Cardiac muscle cell (in vitro differentiated cells and primary cell): ENCODE measurements at regions not wholly inside any gene's neighbourhood (a gene's known extent, or its start where the extent isn't known, plus 50 kb on each side); places are given as distances from the start of the nearest gene placed in this dataset.

Experiments
- DNase-seq, 2 donors: peaks; one replicate each; pipeline versions ENCODE4 v3.0.0 to v3.0.0-alpha.2; 2010 to 2017; ENCODE audit warnings: low read depth in 1 of 2, low spot score in 1 of 2
- H3K27ac ChIP-seq: fragments of 200-600 bp; sonication (generic); 2 replicates; pipeline ENCODE4 v1.5.1; 2016
- H3K27me3 ChIP-seq: fragments of 200-600 bp; sonication (generic); 2 replicates; pipeline ENCODE4 v1.6.0; 2016; ENCODE audit warnings: control low read depth
- H3K36me3 ChIP-seq: fragments of 200-600 bp; sonication (generic); 2 replicates; pipeline ENCODE4 v1.5.1; 2016; ENCODE audit warnings: control low read depth
- H3K4me1 ChIP-seq: fragments of 200-600 bp; sonication (generic); 2 replicates; pipeline ENCODE4 v1.8.1; 2017; ENCODE audit warnings: low read depth, mild to moderate bottlenecking, mixed run types
- H3K4me3 ChIP-seq: fragments of 200-600 bp; sonication (generic); 2 replicates; pipeline ENCODE4 v1.5.1; 2016; ENCODE audit warnings: mild to moderate bottlenecking
- H3K9me3 ChIP-seq: fragments of 200-600 bp; sonication (generic); 2 replicates; pipeline ENCODE4 v1.5.1; 2017; ENCODE audit warnings: low read depth, mild to moderate bottlenecking, control low read depth
- TF ChIP-seq, protein P1 (sequence below): IDR thresholded peaks from 2 replicates; pipeline ENCODE4 v1.5.1; 2012; ENCODE audit warnings: low read depth, mild to moderate bottlenecking, low read length

DNA sequence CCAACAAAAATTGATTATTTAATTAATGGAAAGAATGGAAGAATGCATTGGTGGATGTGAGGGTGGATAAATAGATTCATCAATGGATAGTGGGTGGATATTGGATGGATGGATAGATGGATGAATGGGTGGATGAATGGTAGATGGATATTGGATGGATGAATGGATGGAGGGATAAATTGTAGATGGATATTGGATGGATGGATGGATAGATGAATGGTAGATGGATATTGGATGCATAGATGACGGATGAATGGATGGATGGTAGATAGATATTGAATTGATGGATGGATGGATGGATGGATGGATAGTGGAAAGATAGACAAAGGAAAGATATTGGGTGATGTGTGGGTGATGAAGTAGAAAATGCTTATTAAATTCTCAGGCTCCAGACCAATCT is 123.6 kb upstream of the KAZN start:
- H3K36me3 ChIP-seq = no peaks in the 10 kb centered on the region
- no peaks in the 10 kb centered on the region for H3K9me3 ChIP-seq
- no peak overlapping the region for H3K27ac ChIP-seq
- TF ChIP-seq, protein P1, sequence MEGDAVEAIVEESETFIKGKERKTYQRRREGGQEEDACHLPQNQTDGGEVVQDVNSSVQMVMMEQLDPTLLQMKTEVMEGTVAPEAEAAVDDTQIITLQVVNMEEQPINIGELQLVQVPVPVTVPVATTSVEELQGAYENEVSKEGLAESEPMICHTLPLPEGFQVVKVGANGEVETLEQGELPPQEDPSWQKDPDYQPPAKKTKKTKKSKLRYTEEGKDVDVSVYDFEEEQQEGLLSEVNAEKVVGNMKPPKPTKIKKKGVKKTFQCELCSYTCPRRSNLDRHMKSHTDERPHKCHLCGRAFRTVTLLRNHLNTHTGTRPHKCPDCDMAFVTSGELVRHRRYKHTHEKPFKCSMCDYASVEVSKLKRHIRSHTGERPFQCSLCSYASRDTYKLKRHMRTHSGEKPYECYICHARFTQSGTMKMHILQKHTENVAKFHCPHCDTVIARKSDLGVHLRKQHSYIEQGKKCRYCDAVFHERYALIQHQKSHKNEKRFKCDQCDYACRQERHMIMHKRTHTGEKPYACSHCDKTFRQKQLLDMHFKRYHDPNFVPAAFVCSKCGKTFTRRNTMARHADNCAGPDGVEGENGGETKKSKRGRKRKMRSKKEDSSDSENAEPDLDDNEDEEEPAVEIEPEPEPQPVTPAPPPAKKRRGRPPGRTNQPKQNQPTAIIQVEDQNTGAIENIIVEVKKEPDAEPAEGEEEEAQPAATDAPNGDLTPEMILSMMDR = no peak
- H3K4me1 ChIP-seq = no peaks in the 10 kb centered on the region
- H3K27me3 ChIP-seq = no peaks in the 10 kb centered on the region
- no peak overlapping the region for H3K4me3 ChIP-seq
- no peak for DNase-seq

DNA sequence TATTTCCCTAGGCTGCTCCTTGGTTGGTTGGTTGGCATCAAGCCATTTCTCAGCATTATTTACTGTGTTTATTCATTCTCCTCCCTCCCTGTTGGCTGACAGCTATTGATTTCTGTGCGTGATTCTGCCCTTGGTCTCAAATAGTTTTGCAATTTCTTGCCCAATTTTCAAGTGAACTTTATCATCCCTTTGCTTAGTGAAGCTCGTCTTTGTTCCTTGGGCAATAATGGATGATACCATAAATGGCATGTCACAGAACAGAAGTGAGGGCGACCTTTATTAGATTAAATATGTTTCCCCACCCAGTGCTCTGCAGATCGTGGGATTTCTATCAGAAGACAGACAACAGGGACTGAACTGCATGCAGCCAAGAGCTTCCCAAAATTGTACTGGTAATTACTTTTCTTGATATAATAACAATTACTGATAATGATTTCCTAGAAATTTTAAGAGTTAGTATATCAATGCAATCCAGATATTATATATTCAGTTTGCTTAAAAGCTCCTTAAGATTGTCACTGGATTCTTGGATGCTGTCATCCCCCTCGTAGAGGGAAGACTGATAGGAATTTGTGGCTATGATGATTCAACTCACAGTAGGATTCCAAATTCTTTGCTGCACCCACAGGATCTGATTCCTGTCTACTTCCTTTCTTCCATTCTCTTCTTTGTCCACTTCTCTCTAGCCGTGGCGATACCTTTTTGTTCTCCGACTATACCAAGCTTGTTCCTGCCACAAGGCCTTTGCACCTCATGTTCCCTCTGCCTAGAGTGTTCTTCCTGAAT is 122.1 kb upstream of the KAZN start:
- Histone ChIP-seq H3K4me1 (no peaks in the 10 kb centered on the region), H3K27ac (no peak overlapping the region), H3K4me3 (no peak overlapping the region), H3K36me3 (no peaks in the 10 kb centered on the region), H3K27me3 (no peaks in the 10 kb centered on the region), H3K9me3 (no peaks in the 10 kb centered on the region)
- TF ChIP-seq, protein P1 = no peak
- DNase-seq = peak in 1 of 2 donors; percentile 29

DNA sequence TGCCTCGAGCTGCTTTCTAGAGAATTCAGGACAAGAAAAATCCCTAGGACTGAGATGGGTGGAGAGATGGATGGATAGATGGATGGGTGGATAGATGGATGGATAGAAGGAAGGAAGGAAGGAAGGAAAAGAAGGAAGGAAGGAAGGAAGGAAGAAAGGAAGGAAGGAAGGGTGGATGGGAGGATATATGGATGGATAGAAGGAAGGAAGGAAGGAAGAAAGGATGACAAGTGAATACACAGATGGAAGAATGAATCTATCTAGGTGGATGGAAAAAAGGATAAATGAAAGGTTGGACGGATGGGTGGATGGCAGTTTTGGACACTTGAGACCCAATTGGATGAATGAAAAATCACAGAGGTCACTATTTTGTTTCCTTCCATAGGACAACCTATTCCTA is 120.4 kb upstream of the KAZN start:
- DNase-seq = no peak
- Histone ChIP-seq H3K36me3 (no peaks in the 10 kb centered on the region), H3K4me1 (no peaks in the 10 kb centered on the region), H3K27me3 (no peaks in the 10 kb centered on the region), H3K27ac (no peak overlapping the region), H3K9me3 (no peaks in the 10 kb centered on the region), H3K4me3 (no peak overlapping the region)
- TF ChIP-seq, protein P1 = no peak

- no peaks in the 10 kb centered on the region for H3K4me1 ChIP-seq
- no peak for DNase-seq
- no peaks in the 10 kb centered on the region for H3K9me3 ChIP-seq
- no peak overlapping the region for H3K4me3 ChIP-seq
- no peaks in the 10 kb centered on the region for H3K27me3 ChIP-seq
- no peak overlapping the region for H3K27ac ChIP-seq
- no peaks in the 10 kb centered on the region for H3K36me3 ChIP-seq
- TF ChIP-seq, protein P1 = no peak
These were observed 118.6 kb upstream of the KAZN start for GRCh38 chr1:14479865-14480264.

DNA sequence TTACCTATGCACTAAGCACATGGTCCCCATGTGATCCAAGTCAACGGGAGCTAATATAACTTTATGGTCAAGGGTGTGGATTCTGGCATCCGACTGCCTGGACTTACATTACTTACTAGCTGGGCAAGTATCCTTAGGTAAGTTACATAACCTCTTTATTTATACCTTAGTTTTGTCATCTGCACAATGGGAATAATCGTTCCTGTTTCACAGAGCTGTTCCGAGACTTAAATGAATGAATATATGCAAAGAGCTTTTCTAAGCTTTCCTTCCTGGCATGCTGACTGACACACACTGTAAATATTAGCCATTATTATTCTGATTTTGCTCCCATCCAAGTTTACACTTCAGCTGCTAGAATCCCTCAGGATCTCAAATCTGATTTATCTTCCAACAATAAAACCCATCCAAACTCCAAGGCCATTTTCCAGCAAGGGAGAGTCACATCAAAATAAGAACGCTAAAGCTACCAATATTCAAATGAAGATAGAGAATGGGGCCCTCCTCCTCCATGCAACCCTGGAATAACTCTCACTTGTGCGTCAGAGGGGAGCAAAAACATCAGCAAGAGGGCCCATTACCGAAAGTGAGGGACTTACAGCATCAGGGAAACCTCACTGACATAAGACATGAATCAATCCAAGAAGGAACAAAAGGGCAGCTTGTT is 115.6 kb upstream of the KAZN start:
- DNase-seq = no peak
- Histone ChIP-seq H3K9me3 (no peaks in the 10 kb centered on the region), H3K4me3 (no peak overlapping the region), H3K36me3 (no peaks in the 10 kb centered on the region), H3K4me1 (no peaks in the 10 kb centered on the region), H3K27me3 (no peaks in the 10 kb centered on the region), H3K27ac (no peak overlapping the region)
- TF ChIP-seq, protein P1 = no peak
